GM20431 (cell line): ENCODE measurements at regions not wholly inside any gene's neighbourhood (a gene's known extent, or its start where the extent isn't known, plus 50 kb on each side); places are given as distances from the start of the nearest gene placed in this dataset.

ENCODE experiments used
- in situ Hi-C: fragments of 300-500 bp; cut with MseI, MboI; formaldehyde crosslinking; loops from one replicate; pipeline ENCODE4 v1.15.0; 2020; ENCODE audit warnings: low sequenced_read_pairs; ENCODE audit not compliant: unreplicated experiment

GRCh38 chr6:145531822-145532221, 203.5 kb downstream of the EPM2A start:
- in situ Hi-C loops = no loop called here

DNA sequence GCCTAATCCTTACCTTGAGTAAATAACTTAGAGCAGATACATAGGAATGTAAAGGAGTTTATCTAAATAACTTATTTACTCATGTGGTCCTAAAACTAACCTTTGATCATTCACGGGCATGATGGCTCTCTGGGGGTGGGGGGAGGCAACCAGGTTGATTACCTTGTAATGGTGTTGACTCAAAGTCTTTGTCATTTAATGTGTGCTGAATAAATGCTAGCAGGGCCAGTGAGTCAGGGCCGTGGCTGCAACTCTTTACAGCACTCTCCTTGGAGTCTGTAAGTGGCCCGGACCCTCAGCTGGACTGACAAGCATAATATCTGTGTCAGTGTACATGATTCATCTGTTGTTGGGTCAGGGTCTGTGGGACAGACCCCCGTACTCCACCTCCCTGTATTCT, 203.0 kb downstream of the EPM2A start:
- in situ Hi-C loops = no loop called here

DNA sequence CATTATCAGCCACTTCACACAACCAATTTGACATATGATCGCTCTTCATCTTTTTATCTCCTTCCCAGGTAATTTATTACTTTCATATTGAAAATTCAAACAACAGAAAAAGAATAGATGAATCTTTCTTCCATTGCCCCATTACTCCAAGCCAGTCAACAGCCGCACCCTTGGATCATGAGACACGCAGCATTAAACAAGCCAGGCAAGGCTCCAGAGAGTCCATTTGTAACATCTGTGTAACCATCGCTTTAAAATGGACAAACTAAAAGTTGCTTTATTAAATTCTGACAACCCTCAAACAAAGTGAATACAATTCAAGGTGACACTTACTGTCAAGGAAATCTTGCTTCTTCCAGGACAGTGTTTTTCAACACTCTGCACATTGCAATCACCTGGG, 200.3 kb downstream of the EPM2A start:
- in situ Hi-C loops = no loop called here

DNA sequence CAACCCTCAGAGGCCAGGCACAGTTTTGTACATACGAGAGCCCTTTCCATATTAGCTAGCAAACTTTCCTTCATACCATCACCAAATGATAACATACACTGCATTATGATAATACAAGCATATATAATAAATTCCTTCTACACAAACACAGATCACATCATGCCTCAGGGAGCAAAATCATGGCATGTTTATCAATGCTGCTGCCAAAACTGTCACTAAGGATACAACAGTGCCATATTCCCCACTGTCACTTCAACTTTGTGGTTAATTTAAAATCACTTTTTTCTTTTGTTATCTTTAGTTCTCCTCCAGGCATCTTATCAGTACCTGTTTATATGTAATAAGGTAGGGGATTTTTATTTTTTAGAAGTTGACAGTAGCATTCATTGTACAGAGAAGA, 196.3 kb downstream of the EPM2A start:
- in situ Hi-C loops = no loop called here

DNA sequence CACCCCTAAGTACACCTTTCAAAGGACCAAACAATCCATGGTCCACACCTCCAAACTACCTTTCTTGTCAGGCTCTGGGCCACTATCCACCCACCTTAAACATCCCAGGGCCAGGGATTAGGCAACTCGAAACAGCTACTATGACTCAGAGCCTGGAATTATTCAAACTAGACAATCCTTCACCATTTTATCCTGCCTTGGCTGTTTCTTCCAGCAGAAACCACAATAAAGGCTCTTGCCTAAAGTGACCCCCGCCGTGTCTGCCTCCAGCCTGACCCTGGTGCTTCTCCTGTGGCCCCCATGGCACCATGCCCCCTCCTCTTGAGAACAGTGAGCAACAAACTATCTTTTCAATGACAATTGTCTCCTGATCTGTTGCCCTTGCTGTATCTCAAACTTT, 195.5 kb downstream of the EPM2A start:
- in situ Hi-C loops = no loop called here

DNA sequence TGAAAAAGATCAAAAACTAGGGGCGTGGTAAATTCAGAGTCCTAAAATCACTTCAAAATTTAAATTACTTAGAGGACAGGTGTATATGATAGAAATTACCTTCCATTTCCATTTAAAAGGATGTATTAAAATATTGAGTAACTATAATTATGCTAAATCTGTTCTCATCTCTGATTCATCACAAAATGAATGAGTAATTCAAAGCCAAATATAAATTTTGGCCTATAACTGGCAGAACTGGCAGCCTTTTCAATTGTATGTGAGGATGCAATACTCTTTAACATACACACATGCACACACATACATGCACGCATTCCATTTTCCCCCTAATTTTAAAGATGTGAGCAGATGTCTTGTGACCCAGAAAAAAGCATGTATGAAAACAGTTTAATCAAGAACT, 194.6 kb downstream of the EPM2A start:
- in situ Hi-C loops = no loop called here

- in situ Hi-C loops = no loop called here
Measured at GRCh38 chr6:145544041-145544440, 191.3 kb downstream of the EPM2A start.

- in situ Hi-C loops = no loop called here
Measured at GRCh38 chr6:145544514-145544913, 190.8 kb downstream of the EPM2A start.

DNA sequence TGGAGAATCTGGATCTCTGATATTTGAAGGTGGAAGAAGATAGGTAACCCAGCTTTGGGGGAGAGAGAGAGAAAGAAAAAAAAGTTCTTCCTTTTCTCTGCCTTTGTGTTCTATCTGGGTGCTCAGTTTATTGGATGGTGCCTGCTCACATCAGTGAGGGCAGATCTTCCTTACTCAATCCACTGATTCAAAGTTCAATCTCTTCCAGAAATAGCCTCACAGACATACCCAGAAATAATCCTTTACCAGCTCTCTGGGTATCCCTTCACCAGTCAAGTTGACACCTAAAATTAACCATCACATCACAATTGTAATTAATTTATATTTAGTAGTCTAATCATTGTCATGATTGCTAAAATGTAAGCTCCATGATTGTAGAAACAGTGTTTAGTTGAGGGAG, 189.1 kb downstream of the EPM2A start:
- in situ Hi-C loops = no loop called here

DNA sequence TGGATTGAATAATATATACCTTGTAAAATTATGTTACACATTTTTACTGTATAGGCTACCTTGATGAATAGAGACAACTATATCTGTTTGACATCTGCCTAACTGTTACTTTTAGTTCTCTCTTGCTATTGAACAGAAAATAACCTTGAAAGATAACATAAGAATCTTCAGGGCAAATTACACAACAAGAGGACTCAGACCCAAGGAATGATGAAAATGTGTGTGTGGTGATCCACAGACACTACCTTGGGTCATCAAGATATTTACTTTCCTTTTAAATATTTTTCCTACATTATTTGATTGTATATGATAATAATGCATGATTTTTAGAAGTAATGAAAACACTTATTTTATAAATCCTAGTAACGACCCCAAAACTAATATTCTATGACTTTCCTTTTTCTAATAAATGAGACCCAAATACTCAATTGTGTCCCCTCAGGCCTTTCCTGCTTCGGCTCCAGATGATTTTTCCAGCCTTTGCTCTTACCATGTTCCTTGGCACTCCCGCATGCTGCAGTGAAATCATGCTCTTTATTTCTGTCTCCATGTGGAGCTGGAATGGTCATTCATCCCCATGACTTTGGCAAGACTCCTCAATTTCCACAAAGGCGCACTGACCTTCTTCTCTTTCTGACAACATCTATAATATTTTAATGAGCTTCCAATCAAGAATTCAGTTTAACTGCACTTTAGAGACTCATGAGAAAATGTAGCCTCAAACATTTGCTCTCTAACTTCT, 187.6 kb downstream of the EPM2A start:
- in situ Hi-C loops = no loop called here

GRCh38 chr6:145548933-145549648, 186.2 kb downstream of the EPM2A start:
- in situ Hi-C loops = no loop called here

DNA sequence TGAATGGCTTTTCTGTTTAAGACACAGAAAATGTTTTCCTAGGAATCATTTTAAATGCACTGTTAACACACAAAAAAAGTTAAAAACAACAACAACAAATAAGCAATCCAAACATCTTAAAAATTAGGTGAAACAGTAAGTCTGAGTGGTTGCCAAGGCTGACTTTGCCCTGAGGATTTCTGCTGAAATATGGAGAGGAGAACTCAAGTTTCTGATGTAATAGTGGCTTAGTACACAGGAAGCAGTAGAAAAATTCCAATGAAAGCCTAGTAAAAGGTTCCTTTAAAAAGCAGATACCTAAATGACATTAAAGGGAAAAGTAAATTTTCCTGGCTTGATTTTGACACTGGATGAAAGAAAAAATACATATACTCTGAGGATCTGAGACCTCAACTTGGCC, 184.2 kb downstream of the EPM2A start:
- in situ Hi-C loops = no loop called here

- in situ Hi-C loops = no loop called here
Measured at GRCh38 chr6:145555084-145555483, 180.2 kb downstream of the EPM2A start.

GRCh38 chr6:145557474-145557873, 177.8 kb downstream of the EPM2A start:
- in situ Hi-C loops = no loop called here

GRCh38 chr6:145559836-145560235, 175.5 kb downstream of the EPM2A start:
- in situ Hi-C loops = no loop called here

GRCh38 chr6:145561095-145562072, 173.9 kb downstream of the EPM2A start:
- in situ Hi-C loops = no loop called here

DNA sequence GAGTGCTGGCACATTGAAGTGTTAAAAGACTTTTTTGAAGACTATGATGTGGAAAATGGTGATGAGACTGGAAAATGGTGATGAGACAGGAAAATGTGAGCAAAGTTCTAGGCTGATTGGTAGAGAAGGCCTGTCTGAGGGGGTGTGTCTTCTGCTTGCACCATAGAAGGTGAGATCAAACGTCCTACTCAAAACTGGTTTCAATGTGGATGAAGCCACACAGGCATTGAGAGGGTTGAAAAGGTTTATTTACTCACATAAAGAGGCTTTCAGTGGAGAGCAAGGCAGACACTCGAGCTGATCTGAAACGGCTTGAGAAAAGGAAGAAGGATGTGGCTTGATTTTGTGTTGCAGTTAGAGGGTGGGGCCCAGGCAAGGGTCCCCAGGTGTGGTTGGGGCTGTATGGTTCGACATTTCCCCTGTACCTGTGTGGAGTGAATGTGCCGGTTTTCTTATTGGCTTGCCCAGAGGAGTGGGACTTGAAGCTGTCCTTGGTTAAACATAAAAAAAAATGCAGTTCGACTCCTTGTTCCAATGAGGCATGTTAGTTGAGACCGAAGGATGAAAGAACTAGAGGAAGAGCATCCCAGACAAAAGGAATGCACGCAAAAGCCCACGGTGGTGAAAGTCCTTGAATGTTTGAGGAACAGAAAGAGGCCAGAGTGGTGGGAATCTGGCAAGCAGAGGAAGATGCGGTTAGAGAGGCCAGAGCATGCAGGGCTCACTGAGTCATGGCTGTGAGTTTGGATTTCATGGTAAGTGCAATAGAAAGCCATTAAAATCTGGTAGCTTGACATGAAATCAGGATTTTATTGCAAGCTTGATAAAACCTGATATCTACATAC, 172.3 kb downstream of the EPM2A start:
- in situ Hi-C loops = no loop called here

- in situ Hi-C loops = no loop called here
Measured at GRCh38 chr6:145564553-145564952, 170.8 kb downstream of the EPM2A start.

- in situ Hi-C loops = no loop called here
Measured at GRCh38 chr6:145567684-145568252, 167.6 kb downstream of the EPM2A start.
